Neural cell (in vitro differentiated cells): ENCODE measurements at regions not wholly inside any gene's neighbourhood (a gene's known extent, or its start where the extent isn't known, plus 50 kb on each side); places are given as distances from the start of the nearest gene placed in this dataset.

Experiments used
- EP300 ChIP-seq: fragments of 450-650 bp; conservative IDR thresholded peaks from 2 replicates; pipeline ENCODE4 v1.6.1; 2014; ENCODE audit warnings: antibody characterized with exemption, mild to moderate bottlenecking, moderate library complexity; ENCODE audit not compliant: poor library complexity, severe bottlenecking
- EZH2 ChIP-seq: fragments of 200-600, 300-800 bp; shearing (Covaris generic), sonication (generic); IDR thresholded peaks from 2 replicates; pipeline ENCODE4 v1.6.1; 2014; ENCODE audit warnings: antibody characterized with exemption, low read length, borderline replicate concordance, mild to moderate bottlenecking; ENCODE audit not compliant: insufficient read depth, poor library complexity, severe bottlenecking
- MXI1 ChIP-seq: fragments of 450-650 bp; conservative IDR thresholded peaks from 2 replicates; pipeline ENCODE4 v1.6.1; 2014; ENCODE audit warnings: antibody characterized with exemption, mild to moderate bottlenecking; ENCODE audit not compliant: poor library complexity, severe bottlenecking
- POLR2AphosphoS5 ChIP-seq: IDR thresholded peaks from 2 replicates; pipeline ENCODE4 v1.6.1; 2012
- RAD21 ChIP-seq: fragments of 450-650 bp; conservative IDR thresholded peaks from 2 replicates; pipeline ENCODE4 v1.6.1; 2014; ENCODE audit warnings: antibody characterized with exemption, mild to moderate bottlenecking, moderate library complexity
- SMC3 ChIP-seq: fragments of 450-650 bp; conservative IDR thresholded peaks from 2 replicates; pipeline ENCODE4 v1.6.1; 2014; ENCODE audit warnings: antibody characterized with exemption, mild to moderate bottlenecking, moderate library complexity; ENCODE audit not compliant: poor library complexity
- TAF1 ChIP-seq: IDR thresholded peaks from 2 replicates; pipeline ENCODE4 v1.6.1; 2012; ENCODE audit warnings: low read depth
- TF ChIP-seq, protein P1 (sequence below): fragments of 450-650 bp; IDR thresholded peaks from 2 replicates; pipeline ENCODE4 v1.5.1; 2014; ENCODE audit warnings: antibody characterized with exemption, mild to moderate bottlenecking, moderate library complexity; ENCODE audit not compliant: poor library complexity, severe bottlenecking
- TF ChIP-seq, protein P2 (sequence below): IDR thresholded peaks from 2 replicates; pipeline ENCODE4 v1.6.1; 2012; ENCODE audit warnings: borderline replicate concordance

DNA sequence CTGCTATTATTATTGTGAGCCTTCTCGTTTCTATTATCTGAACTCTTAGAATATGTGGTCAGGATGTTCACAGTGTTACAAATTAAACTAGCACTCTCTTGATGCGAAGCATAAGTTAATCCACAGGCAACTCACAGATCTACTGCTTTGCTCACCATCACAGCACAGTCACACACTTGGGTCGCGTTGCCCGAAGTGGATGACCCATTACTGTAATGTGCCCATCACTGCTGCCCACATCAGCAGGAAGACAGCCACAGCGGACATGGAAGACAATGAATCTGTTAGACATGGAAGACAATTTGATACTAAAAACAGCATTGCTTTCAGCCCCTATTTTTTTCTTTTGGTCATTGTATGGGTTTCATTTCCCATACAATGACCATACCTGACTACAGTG is 216.4 kb upstream of the B3GAT1 start:
- TF ChIP-seq EZH2 (no peak), TAF1 (no peak), POLR2AphosphoS5 (no peak), RAD21 (no peak), MXI1 (no peak), SMC3 (no peak), EP300 (no peak)
- TF ChIP-seq, protein P1, sequence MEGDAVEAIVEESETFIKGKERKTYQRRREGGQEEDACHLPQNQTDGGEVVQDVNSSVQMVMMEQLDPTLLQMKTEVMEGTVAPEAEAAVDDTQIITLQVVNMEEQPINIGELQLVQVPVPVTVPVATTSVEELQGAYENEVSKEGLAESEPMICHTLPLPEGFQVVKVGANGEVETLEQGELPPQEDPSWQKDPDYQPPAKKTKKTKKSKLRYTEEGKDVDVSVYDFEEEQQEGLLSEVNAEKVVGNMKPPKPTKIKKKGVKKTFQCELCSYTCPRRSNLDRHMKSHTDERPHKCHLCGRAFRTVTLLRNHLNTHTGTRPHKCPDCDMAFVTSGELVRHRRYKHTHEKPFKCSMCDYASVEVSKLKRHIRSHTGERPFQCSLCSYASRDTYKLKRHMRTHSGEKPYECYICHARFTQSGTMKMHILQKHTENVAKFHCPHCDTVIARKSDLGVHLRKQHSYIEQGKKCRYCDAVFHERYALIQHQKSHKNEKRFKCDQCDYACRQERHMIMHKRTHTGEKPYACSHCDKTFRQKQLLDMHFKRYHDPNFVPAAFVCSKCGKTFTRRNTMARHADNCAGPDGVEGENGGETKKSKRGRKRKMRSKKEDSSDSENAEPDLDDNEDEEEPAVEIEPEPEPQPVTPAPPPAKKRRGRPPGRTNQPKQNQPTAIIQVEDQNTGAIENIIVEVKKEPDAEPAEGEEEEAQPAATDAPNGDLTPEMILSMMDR = no peak
- TF ChIP-seq, protein P2, sequence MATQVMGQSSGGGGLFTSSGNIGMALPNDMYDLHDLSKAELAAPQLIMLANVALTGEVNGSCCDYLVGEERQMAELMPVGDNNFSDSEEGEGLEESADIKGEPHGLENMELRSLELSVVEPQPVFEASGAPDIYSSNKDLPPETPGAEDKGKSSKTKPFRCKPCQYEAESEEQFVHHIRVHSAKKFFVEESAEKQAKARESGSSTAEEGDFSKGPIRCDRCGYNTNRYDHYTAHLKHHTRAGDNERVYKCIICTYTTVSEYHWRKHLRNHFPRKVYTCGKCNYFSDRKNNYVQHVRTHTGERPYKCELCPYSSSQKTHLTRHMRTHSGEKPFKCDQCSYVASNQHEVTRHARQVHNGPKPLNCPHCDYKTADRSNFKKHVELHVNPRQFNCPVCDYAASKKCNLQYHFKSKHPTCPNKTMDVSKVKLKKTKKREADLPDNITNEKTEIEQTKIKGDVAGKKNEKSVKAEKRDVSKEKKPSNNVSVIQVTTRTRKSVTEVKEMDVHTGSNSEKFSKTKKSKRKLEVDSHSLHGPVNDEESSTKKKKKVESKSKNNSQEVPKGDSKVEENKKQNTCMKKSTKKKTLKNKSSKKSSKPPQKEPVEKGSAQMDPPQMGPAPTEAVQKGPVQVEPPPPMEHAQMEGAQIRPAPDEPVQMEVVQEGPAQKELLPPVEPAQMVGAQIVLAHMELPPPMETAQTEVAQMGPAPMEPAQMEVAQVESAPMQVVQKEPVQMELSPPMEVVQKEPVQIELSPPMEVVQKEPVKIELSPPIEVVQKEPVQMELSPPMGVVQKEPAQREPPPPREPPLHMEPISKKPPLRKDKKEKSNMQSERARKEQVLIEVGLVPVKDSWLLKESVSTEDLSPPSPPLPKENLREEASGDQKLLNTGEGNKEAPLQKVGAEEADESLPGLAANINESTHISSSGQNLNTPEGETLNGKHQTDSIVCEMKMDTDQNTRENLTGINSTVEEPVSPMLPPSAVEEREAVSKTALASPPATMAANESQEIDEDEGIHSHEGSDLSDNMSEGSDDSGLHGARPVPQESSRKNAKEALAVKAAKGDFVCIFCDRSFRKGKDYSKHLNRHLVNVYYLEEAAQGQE = no peak
